Prostate gland (tissue), 2 donors: ENCODE measurements at regions not wholly inside any gene's neighbourhood (a gene's known extent, or its start where the extent isn't known, plus 50 kb on each side); places are given as distances from the start of the nearest gene placed in this dataset.

Experiments used
- DNase-seq: peaks from one replicate; pipeline ENCODE4 v3.0.0-alpha.2; 2019; ENCODE audit warnings: low spot score
- H3K27ac ChIP-seq, 2 donors: fragments of 200-600 bp; sonication (generic); 2 replicates each; pipeline ENCODE4 v1.5.1; 2017 to 2019
- H3K27me3 ChIP-seq: fragments of 200-600 bp; sonication (generic); replicated peaks from 2 replicates; pipeline ENCODE4 v1.5.1; 2019; ENCODE audit not compliant: insufficient read depth
- H3K36me3 ChIP-seq, 2 donors: fragments of 200-600 bp; sonication (generic); 1 replicate in 1 of 2; 2 replicates in 1 of 2; pipeline versions ENCODE4 v1.5.1 to v1.8.1; 2017 to 2019
- H3K4me1 ChIP-seq: fragments of 200-600 bp; sonication (generic); replicated peaks from 2 replicates; pipeline ENCODE4 v1.5.1; 2019
- H3K4me3 ChIP-seq, 2 donors: fragments of 200-600 bp; sonication (generic); 2 replicates each; pipeline ENCODE4 v1.5.1; 2017 to 2019
- H3K9me3 ChIP-seq: fragments of 200-600 bp; sonication (generic); 2 replicates; pipeline ENCODE4 v1.5.1; 2017
- CTCF ChIP-seq, 4 experiments: fragments of 200-600 bp in 2 of 4; fragments of 450-650 bp in 2 of 4; sonication (generic) in 2 of 4; IDR thresholded peaks; 1 replicate in 3 of 4; 2 replicates in 1 of 4; pipeline ENCODE4 v1.5.1; 2016 to 2019; ENCODE audit warnings: antibody characterized with exemption in 4 of 4, mild to moderate bottlenecking in 2 of 4, moderate library complexity in 2 of 4
- POLR2A ChIP-seq: fragments of 450-650 bp; IDR thresholded peaks from one replicate; pipeline ENCODE4 v1.6.1; 2016; ENCODE audit warnings: antibody characterized with exemption, mild to moderate bottlenecking
- POLR2AphosphoS5 ChIP-seq: sonication (generic); formaldehyde crosslinking; IDR thresholded peaks from one replicate; pipeline ENCODE4 v1.6.1; 2017; ENCODE audit warnings: antibody characterized with exemption
- WGBS: methylation state at CpG from one replicate; pipeline ENCODE4 v1.1.5; 2018; 5-methylcytosine and 5-hydroxymethylcytosine counted together
- intact Hi-C: fragments of 100-400 bp; cut with DNase I; formaldehyde crosslinking; loops from one replicate; pipeline ENCODE4 v1.14.2; 2022

DNA sequence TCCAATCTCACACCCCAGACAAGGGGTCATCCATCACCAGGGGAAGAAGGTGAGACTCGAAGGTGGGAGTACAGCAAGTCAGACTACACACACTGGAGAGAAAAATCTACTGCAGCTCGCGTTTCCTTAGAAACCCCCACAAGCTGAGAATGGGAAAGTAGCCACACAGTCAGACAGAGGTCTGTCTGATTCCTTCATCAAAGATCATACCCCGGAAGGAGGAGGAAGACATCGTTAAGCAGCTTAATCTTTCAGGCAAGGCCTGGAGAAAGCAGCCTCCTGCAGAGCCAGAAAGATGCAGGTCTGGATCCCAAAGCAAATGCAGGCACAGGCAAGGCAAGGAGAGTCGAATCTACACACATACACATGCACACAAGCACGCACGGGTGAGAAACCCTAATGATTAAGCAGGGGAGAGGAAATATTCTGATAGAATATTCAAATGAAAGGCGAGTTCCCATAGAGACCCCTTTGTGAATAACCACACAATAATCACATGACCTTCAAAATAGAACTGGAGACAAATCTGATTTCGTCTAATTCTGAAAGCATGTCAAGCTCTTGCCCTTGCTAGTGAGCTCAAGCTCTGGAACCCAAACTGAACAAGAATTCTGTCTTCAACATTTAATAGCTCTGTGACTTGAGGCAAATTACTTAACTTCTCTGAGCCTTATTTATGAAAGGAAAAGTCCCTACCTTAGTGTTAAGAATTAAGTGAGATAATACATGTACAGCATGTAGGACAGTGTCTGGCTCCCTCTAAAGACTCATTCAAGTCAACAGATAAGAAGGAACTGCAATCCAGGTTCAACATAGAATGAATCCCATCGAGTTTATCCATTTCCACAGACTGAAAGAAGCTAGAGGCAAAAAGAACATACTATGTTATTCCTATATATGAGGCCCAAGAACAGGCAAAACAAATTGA is 387.8 kb downstream of the OMA1 start:
- intact Hi-C loops = no loop called here
- WGBS = 82% methylated on average over 11 of the region's 11 CpGs
- H3K36me3 ChIP-seq = no peaks in the 10 kb centered on the region
- H3K4me1 ChIP-seq = no peaks in the 10 kb centered on the region
- TF ChIP-seq POLR2AphosphoS5 = no peak
- no peak for TF ChIP-seq POLR2A
- TF ChIP-seq CTCF (IDR thresholded peaks at IDR 0.05) = no peak
- no peaks in the 10 kb centered on the region for H3K27me3 ChIP-seq
- no peak for DNase-seq
- no peaks in the 10 kb centered on the region for H3K9me3 ChIP-seq
- H3K4me3 ChIP-seq = no peak overlapping the region
- H3K27ac ChIP-seq = no peak overlapping the region

DNA sequence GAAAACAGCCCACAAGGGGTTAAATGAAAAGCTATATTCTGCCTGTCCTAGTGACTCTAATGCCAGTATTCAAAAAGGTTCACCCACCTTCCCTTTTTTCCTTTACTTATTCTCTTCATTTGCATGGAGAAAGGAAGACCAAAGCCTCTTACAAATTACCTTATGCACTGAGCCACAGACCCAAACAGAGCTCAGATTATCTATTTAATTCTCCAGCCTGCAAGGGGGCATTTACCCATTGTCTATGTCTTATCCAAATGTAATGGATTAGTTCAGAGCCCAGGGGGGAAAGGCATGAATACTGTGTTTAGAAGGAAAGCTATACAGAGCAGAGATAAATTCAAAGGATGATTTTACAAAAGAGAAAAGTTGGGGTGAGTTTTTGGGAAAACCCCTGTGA is 388.5 kb downstream of the OMA1 start:
- Histone ChIP-seq H3K36me3 (no peaks in the 10 kb centered on the region), H3K4me1 (no peaks in the 10 kb centered on the region), H3K27ac (no peak overlapping the region), H3K4me3 (no peak overlapping the region), H3K9me3 (no peaks in the 10 kb centered on the region), H3K27me3 (no peaks in the 10 kb centered on the region)
- no peak for DNase-seq
- TF ChIP-seq POLR2AphosphoS5 (no peak), CTCF (IDR thresholded peaks at IDR 0.05) (no peak), POLR2A (no peak)
- intact Hi-C loops = no loop called here

- intact Hi-C loops = no loop called here
- no peak for TF ChIP-seq POLR2AphosphoS5
- TF ChIP-seq POLR2A = no peak
- no peak for TF ChIP-seq CTCF (IDR thresholded peaks at IDR 0.05)
- WGBS = 91% methylated on average over 4 of the region's 4 CpGs
- H3K27ac ChIP-seq = no peak overlapping the region
- DNase-seq = no peak
- H3K36me3 ChIP-seq = no peaks in the 10 kb centered on the region
- H3K4me3 ChIP-seq = no peak overlapping the region
- no peaks in the 10 kb centered on the region for H3K9me3 ChIP-seq
- H3K4me1 ChIP-seq = no peaks in the 10 kb centered on the region
- no peaks in the 10 kb centered on the region for H3K27me3 ChIP-seq
Measured at GRCh38 chr1:58157256-58157655, 389.3 kb downstream of the OMA1 start.

- H3K9me3 ChIP-seq = no peaks in the 10 kb centered on the region
- no peaks in the 10 kb centered on the region for H3K27me3 ChIP-seq
- 96% methylated on average over 3 of the region's 3 CpGs for WGBS
- no peaks in the 10 kb centered on the region for H3K4me1 ChIP-seq
- no peak for DNase-seq
- H3K36me3 ChIP-seq = no peaks in the 10 kb centered on the region
- TF ChIP-seq POLR2A (no peak), CTCF (IDR thresholded peaks at IDR 0.05) (no peak), POLR2AphosphoS5 (no peak)
- H3K4me3 ChIP-seq = no peak overlapping the region
- intact Hi-C loops = no loop called here
- no peak overlapping the region for H3K27ac ChIP-seq
Measured at GRCh38 chr1:58156831-58157230, 389.7 kb downstream of the OMA1 start.

DNA sequence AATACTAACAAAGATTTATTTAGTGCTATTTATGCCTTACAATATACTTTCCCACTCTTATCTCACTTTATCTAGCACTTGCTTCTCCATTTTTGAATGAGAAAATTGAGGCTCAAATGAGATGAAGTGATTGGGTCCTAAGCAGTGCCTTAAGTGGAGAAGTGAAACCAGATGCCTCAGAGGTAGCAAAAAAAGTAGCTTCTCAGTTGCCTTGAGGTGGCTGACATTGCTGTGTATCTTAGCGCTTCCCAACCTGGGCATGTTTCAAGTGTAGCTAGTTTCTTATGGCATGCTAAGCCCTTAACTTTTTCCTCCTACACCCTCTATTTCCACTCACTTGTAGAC is 390.4 kb downstream of the OMA1 start:
- DNase-seq = no peak
- WGBS = 97% methylated on average over 1 of the region's 1 CpG
- no peaks in the 10 kb centered on the region for H3K9me3 ChIP-seq

More for the DNA sequence above, 390.4 kb downstream of the OMA1 start:
- H3K27me3 ChIP-seq = no peaks in the 10 kb centered on the region
- no peak overlapping the region for H3K27ac ChIP-seq
- no peaks in the 10 kb centered on the region for H3K36me3 ChIP-seq
- no peak overlapping the region for H3K4me3 ChIP-seq
- H3K4me1 ChIP-seq = no peaks in the 10 kb centered on the region
- TF ChIP-seq POLR2AphosphoS5 = no peak
- TF ChIP-seq POLR2A = no peak
- TF ChIP-seq CTCF (IDR thresholded peaks at IDR 0.05) = no peak
- intact Hi-C loops = no loop called here
